Muscle layer of duodenum (tissue), 2 donors: ENCODE measurements at regions not wholly inside any gene's neighbourhood (a gene's known extent, or its start where the extent isn't known, plus 50 kb on each side); places are given as distances from the start of the nearest gene placed in this dataset.
"Not testable (repeated sequence)": the region's sequence is repeated elsewhere in the genome, so short reads cannot be mapped to it uniquely, and the experiment has no call there.

Source experiments
- H3K27ac ChIP-seq: one replicate; pipeline ENCODE4 v1.7.0; 2013; ENCODE audit warnings: mild to moderate bottlenecking, low read length
- H3K27me3 ChIP-seq: one replicate; pipeline ENCODE4 v1.7.0; 2013; ENCODE audit warnings: low read depth, mild to moderate bottlenecking, control low read depth, low read length
- H3K36me3 ChIP-seq, 2 donors: one replicate each; pipeline ENCODE4 v1.7.0; 2013; ENCODE audit warnings: low read length in 2 of 2, control low read depth in 1 of 2, mild to moderate bottlenecking in 1 of 2; ENCODE audit not compliant: insufficient read depth in 2 of 2, control insufficient read depth in 1 of 2
- H3K4me1 ChIP-seq, 2 donors: one replicate each; pipeline ENCODE4 v1.7.0; 2013; ENCODE audit warnings: low read length in 2 of 2, mild to moderate bottlenecking in 2 of 2, control low read depth in 1 of 2, moderate library complexity in 1 of 2; ENCODE audit not compliant: insufficient read depth in 2 of 2, control insufficient read depth in 1 of 2
- H3K4me3 ChIP-seq, 2 donors: one replicate each; pipeline ENCODE4 v1.7.0; 2013; ENCODE audit warnings: low read length in 2 of 2, low read depth in 1 of 2, mild to moderate bottlenecking in 1 of 2
- H3K9me3 ChIP-seq, 2 donors: one replicate each; pipeline ENCODE4 v1.7.0; 2013; ENCODE audit warnings: low read length in 2 of 2, control low read depth in 1 of 2, mild to moderate bottlenecking in 1 of 2; ENCODE audit not compliant: control insufficient read depth in 1 of 2
- donor health status: healthy.

- H3K27ac ChIP-seq, result no peak overlapping the region
- no peak overlapping the region for H3K4me3 ChIP-seq
- H3K4me1 ChIP-seq, result no peaks in the 10 kb centered on the region
- H3K36me3 ChIP-seq, result no peaks in the 10 kb centered on the region
- H3K27me3 ChIP-seq, result no peaks in the 10 kb centered on the region
- peaks cover 0 to 8% of the 10 kb centered on the region in 2 donors for H3K9me3 ChIP-seq
Measured at GRCh38 chr21:18716578-18717138, 313.1 kb upstream of the TMPRSS15 start.

GRCh38 chr21:18722193-18722592 lies 318.6 kb upstream of the TMPRSS15 start:
- Histone ChIP-seq H3K27me3 (no peaks in the 10 kb centered on the region), H3K4me3 (no peak overlapping the region), H3K4me1 (no peaks in the 10 kb centered on the region), H3K9me3 (no peaks in the 10 kb centered on the region), H3K27ac (no peak overlapping the region), H3K36me3 (no peaks in the 10 kb centered on the region)

GRCh38 chr21:18723171-18723570 lies 319.6 kb upstream of the TMPRSS15 start:
- H3K4me1 ChIP-seq, result no peaks in the 10 kb centered on the region
- no peaks in the 10 kb centered on the region for H3K9me3 ChIP-seq
- H3K27me3 ChIP-seq, result no peaks in the 10 kb centered on the region
- no peak overlapping the region for H3K4me3 ChIP-seq
- H3K27ac ChIP-seq, result no peak overlapping the region
- H3K36me3 ChIP-seq, result no peaks in the 10 kb centered on the region

- Histone ChIP-seq H3K36me3 (no peaks in the 10 kb centered on the region), H3K4me3 (no peak overlapping the region), H3K27ac (no peak overlapping the region)
Measured at GRCh38 chr21:18725653-18726052, 322.1 kb upstream of the TMPRSS15 start.

GRCh38 chr21:18741954-18742353 lies 338.4 kb upstream of the TMPRSS15 start:
- no peaks in the 10 kb centered on the region for H3K27me3 ChIP-seq
- no peaks in the 10 kb centered on the region for H3K9me3 ChIP-seq

More at GRCh38 chr21:18725653-18726052, 322.1 kb upstream of the TMPRSS15 start:
- H3K9me3 ChIP-seq, result no peaks in the 10 kb centered on the region
- H3K27me3 ChIP-seq, result no peaks in the 10 kb centered on the region
- H3K4me1 ChIP-seq, result no peaks in the 10 kb centered on the region

GRCh38 chr21:18743531-18743930 lies 339.9 kb upstream of the TMPRSS15 start:
- H3K9me3 ChIP-seq, result no peaks in the 10 kb centered on the region
- H3K36me3 ChIP-seq, result no peaks in the 10 kb centered on the region
- H3K4me3 ChIP-seq, result no peak overlapping the region
- no peaks in the 10 kb centered on the region for H3K4me1 ChIP-seq
- H3K27me3 ChIP-seq, result no peaks in the 10 kb centered on the region
- no peak overlapping the region for H3K27ac ChIP-seq

More at GRCh38 chr21:18741954-18742353, 338.4 kb upstream of the TMPRSS15 start:
- Histone ChIP-seq H3K4me1 (no peaks in the 10 kb centered on the region), H3K27ac (no peak overlapping the region), H3K4me3 (no peak overlapping the region), H3K36me3 (no peaks in the 10 kb centered on the region)

- H3K27me3 ChIP-seq, result no peaks in the 10 kb centered on the region
- no peaks in the 10 kb centered on the region for H3K36me3 ChIP-seq
- H3K4me3 ChIP-seq, result no peak overlapping the region
- no peak overlapping the region for H3K27ac ChIP-seq
- H3K9me3 ChIP-seq, result no peaks in the 10 kb centered on the region
- no peaks in the 10 kb centered on the region for H3K4me1 ChIP-seq
Measured at GRCh38 chr21:18744840-18745239, 341.3 kb upstream of the TMPRSS15 start.

GRCh38 chr21:18752894-18753293 lies 349.3 kb upstream of the TMPRSS15 start:
- not testable (repeated sequence) for H3K4me3 ChIP-seq, H3K27ac ChIP-seq, H3K9me3 ChIP-seq, H3K4me1 ChIP-seq, H3K36me3 ChIP-seq, H3K27me3 ChIP-seq

- H3K9me3 ChIP-seq, H3K27me3 ChIP-seq, H3K4me3 ChIP-seq, H3K4me1 ChIP-seq, H3K36me3 ChIP-seq, H3K27ac ChIP-seq: not testable (repeated sequence)
Measured at GRCh38 chr21:18756272-18756671, 352.7 kb upstream of the TMPRSS15 start.

- no peaks in the 10 kb centered on the region for H3K9me3 ChIP-seq
- no peaks in the 10 kb centered on the region for H3K36me3 ChIP-seq
- H3K4me1 ChIP-seq, result no peaks in the 10 kb centered on the region
Measured at GRCh38 chr21:18759267-18759666, 355.7 kb upstream of the TMPRSS15 start.

GRCh38 chr21:18759751-18760161 lies 356.2 kb upstream of the TMPRSS15 start:
- Histone ChIP-seq H3K27me3 (no peaks in the 10 kb centered on the region), H3K4me1 (no peaks in the 10 kb centered on the region), H3K27ac (no peak overlapping the region), H3K4me3 (no peak overlapping the region), H3K36me3 (no peaks in the 10 kb centered on the region), H3K9me3 (no peaks in the 10 kb centered on the region)

More at GRCh38 chr21:18759267-18759666, 355.7 kb upstream of the TMPRSS15 start:
- Histone ChIP-seq H3K27ac (no peak overlapping the region), H3K4me3 (no peak overlapping the region), H3K27me3 (no peaks in the 10 kb centered on the region)

- Histone ChIP-seq H3K27me3 (no peaks in the 10 kb centered on the region), H3K36me3 (no peaks in the 10 kb centered on the region), H3K4me1 (no peaks in the 10 kb centered on the region), H3K27ac (no peak overlapping the region), H3K4me3 (no peak overlapping the region), H3K9me3 (no peaks in the 10 kb centered on the region)
Measured at GRCh38 chr21:18760247-18760646, 356.7 kb upstream of the TMPRSS15 start.
